A673 (cell line): ENCODE measurements at regions not wholly inside any gene's neighbourhood (a gene's known extent, or its start where the extent isn't known, plus 50 kb on each side); places are given as distances from the start of the nearest gene placed in this dataset.

ENCODE experiments used
- BruUV-seq: library from RNA; stranded (reverse); fragments of 400-500 nt; replicated peaks from 2 replicates; lab custom pipeline; 2021; lab: Mats Ljungman, UMichigan
- CTCF ChIA-PET: fragments of 300-600 bp; sonication (Branson Sonifier 250); formaldehyde crosslinking; loops from one replicate; lab custom pipeline; 2022; ENCODE audit warnings: antibody characterized with exemption; lab: Charles Lee
- POLR2A ChIA-PET: fragments of 300-600 bp; sonication (Branson Sonifier 250); formaldehyde crosslinking; loops from one replicate; lab custom pipeline; 2022; ENCODE audit warnings: antibody characterized with exemption; ENCODE audit not compliant: low non-redundant PET; lab: Charles Lee
- DNase-seq: peaks from one replicate; pipeline ENCODE4 v3.0.0-alpha.2; 2015; ENCODE audit warnings: low spot score
- H3K27ac ChIP-seq: fragments of 200-600 bp; sonication (generic); 2 replicates; pipeline ENCODE4 v1.5.1; 2016; ENCODE audit warnings: mixed run types, low read depth, mild to moderate bottlenecking, mixed read lengths, antibody characterized with exemption, low read length; ENCODE audit not compliant: poor library complexity, severe bottlenecking
- H3K27me3 ChIP-seq: fragments of 200-600 bp; sonication (generic); replicated peaks from 2 replicates; pipeline ENCODE4 v1.6.1; 2017; ENCODE audit warnings: mixed run types, low read depth, mild to moderate bottlenecking, mixed read lengths, antibody characterized with exemption, low read length; ENCODE audit not compliant: insufficient read depth, poor library complexity
- H3K36me3 ChIP-seq: fragments of 200-600 bp; sonication (generic); 2 replicates; pipeline ENCODE4 v1.6.1; 2016; ENCODE audit warnings: mixed run types, mild to moderate bottlenecking, mixed read lengths, antibody characterized with exemption, low read length; ENCODE audit not compliant: insufficient read depth, poor library complexity, severe bottlenecking
- H3K4me1 ChIP-seq: fragments of 200-600 bp; sonication (generic); 2 replicates; pipeline ENCODE4 v1.6.1; 2017; ENCODE audit warnings: mixed run types, mild to moderate bottlenecking, mixed read lengths, antibody characterized with exemption, low read length; ENCODE audit not compliant: insufficient read depth, poor library complexity, severe bottlenecking
- H3K4me3 ChIP-seq: fragments of 200-600 bp; sonication (generic); 2 replicates; pipeline ENCODE4 v1.5.1; 2016; ENCODE audit warnings: low read depth, mixed run types, mild to moderate bottlenecking, mixed read lengths, low read length; ENCODE audit not compliant: poor library complexity, severe bottlenecking
- H3K9me3 ChIP-seq: fragments of 200-600 bp; sonication (generic); 2 replicates; pipeline ENCODE4 v1.6.1; 2016; ENCODE audit warnings: mixed run types, low read depth, mild to moderate bottlenecking, mixed read lengths, antibody characterized with exemption, low read length; ENCODE audit not compliant: poor library complexity, severe bottlenecking
- EZH2 ChIP-seq: fragments of 200-600 bp; sonication (generic); IDR thresholded peaks from 2 replicates; pipeline ENCODE4 v1.6.1; 2017; ENCODE audit warnings: borderline replicate concordance, low read depth, mild to moderate bottlenecking, mixed read lengths, antibody characterized with exemption, low read length; ENCODE audit not compliant: poor library complexity, severe bottlenecking
- intact Hi-C: fragments of 100-400 bp; cut with micrococcal nuclease; formaldehyde crosslinking; loops from one replicate; pipeline ENCODE4 v1.10.0; 2022; ENCODE audit not compliant: unreplicated experiment
- TF ChIP-seq, protein P1 (sequence below): fragments of 300-800, 200-600 bp; sonication (generic); conservative IDR thresholded peaks from 2 replicates; pipeline ENCODE4 v1.5.1; 2017; ENCODE audit warnings: low read depth, mild to moderate bottlenecking, antibody characterized with exemption, low read length, moderate library complexity, mixed read lengths

- POLR2A ChIA-PET, result no interaction called here
- Histone ChIP-seq H3K4me1 (no peaks in the 10 kb centered on the region), H3K9me3 (peaks cover 16% of the 10 kb centered on the region), H3K36me3 (no peaks in the 10 kb centered on the region), H3K4me3 (no peak overlapping the region), H3K27me3 (no peaks in the 10 kb centered on the region), H3K27ac (no peak overlapping the region)
- CTCF ChIA-PET, result no interaction called here
- intact Hi-C loops, result no loop called here
- no peak for TF ChIP-seq EZH2
- TF ChIP-seq, protein P1, sequence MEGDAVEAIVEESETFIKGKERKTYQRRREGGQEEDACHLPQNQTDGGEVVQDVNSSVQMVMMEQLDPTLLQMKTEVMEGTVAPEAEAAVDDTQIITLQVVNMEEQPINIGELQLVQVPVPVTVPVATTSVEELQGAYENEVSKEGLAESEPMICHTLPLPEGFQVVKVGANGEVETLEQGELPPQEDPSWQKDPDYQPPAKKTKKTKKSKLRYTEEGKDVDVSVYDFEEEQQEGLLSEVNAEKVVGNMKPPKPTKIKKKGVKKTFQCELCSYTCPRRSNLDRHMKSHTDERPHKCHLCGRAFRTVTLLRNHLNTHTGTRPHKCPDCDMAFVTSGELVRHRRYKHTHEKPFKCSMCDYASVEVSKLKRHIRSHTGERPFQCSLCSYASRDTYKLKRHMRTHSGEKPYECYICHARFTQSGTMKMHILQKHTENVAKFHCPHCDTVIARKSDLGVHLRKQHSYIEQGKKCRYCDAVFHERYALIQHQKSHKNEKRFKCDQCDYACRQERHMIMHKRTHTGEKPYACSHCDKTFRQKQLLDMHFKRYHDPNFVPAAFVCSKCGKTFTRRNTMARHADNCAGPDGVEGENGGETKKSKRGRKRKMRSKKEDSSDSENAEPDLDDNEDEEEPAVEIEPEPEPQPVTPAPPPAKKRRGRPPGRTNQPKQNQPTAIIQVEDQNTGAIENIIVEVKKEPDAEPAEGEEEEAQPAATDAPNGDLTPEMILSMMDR, result no peak
- BruUV-seq, result no TSS peak
- DNase-seq, result no peak
These were observed 1496.4 kb downstream of the MRPL39 start for GRCh38 chr21:24110846-24111245.

DNA sequence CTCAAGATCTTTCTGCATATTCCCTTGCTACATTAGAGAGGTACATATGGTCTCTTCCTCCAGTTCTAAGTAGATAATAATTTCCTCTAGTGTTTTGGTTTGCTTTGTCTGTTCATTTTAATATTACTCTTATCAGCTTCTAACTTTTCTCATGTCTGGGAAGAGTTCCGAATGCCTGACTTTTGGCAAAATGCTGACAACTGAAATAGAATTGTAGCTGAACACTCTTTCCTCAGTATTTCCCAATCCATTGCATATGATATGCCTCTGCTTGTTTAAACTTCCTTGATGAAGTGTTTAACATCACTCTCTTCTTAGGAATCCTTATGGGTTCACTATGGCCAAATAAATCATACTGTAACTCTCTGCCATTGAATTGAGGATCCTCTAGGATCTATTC is 1510.1 kb downstream of the MRPL39 start:
- DNase-seq, result no peak
- intact Hi-C loops, result no loop called here
- ChIA-PET POLR2A (no interaction called here), CTCF (no interaction called here)
- Histone ChIP-seq H3K4me1 (no peaks in the 10 kb centered on the region), H3K9me3 (peaks cover 8% of the 10 kb centered on the region), H3K27me3 (no peaks in the 10 kb centered on the region), H3K4me3 (no peak overlapping the region), H3K27ac (no peak overlapping the region), H3K36me3 (no peaks in the 10 kb centered on the region)
- TF ChIP-seq, protein P1, result no peak
- TF ChIP-seq EZH2, result no peak
- BruUV-seq, result no TSS peak

DNA sequence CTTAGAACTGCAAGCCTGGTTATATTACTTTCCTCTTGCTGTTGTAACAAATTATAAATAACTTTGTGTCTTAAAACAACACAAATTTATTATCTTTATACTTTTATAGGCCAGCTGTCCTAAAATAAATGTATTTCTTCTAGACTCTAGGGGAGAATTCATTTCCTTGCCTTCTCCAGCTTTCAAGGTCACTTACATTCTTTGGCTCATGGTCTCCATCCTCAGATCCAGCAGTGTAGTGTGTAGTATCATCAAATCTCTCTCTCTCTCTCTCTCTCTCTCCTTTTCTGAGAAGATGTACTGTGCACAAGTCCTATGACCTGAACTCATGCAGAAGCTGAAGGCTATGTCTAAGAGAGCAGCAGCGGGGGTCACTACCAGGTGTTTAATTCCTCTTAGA is 1510.6 kb downstream of the MRPL39 start:
- Histone ChIP-seq H3K4me3 (no peak overlapping the region), H3K4me1 (no peaks in the 10 kb centered on the region), H3K27me3 (no peaks in the 10 kb centered on the region), H3K27ac (no peak overlapping the region), H3K9me3 (peaks cover 8% of the 10 kb centered on the region), H3K36me3 (no peaks in the 10 kb centered on the region)
- no peak for TF ChIP-seq EZH2
- TF ChIP-seq, protein P1, result no peak
- ChIA-PET POLR2A (no interaction called here), CTCF (no interaction called here)
- intact Hi-C loops, result no loop called here
- BruUV-seq, result no TSS peak
- DNase-seq, result no peak
